ENCODE measurements at regions not wholly inside any gene's neighbourhood (a gene's known extent, or its start where the extent isn't known, plus 50 kb on each side); places are given as distances from the start of the nearest gene placed in this dataset.

DNA sequence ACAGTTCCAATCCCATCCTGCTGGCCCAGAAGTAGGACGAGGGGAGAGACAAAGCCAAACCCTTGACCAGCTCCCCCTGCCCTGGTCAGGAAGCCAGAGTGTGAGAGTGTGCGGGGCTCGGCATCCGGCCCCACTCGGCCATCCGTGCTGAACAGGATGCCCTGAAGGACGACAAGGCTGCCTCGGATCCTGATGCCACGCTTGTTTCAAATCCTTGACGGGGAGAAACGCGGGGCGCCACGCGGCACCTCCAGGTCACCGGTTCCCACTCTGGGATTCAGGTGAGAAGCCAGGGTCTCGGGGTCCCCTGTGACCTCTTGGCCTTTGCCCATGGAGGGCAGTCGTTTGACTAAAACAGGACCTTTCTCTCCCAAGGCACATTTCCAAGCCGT lies 167.8 kb downstream of the BRD1 start:
- TF ChIP-seq, protein P1, sequence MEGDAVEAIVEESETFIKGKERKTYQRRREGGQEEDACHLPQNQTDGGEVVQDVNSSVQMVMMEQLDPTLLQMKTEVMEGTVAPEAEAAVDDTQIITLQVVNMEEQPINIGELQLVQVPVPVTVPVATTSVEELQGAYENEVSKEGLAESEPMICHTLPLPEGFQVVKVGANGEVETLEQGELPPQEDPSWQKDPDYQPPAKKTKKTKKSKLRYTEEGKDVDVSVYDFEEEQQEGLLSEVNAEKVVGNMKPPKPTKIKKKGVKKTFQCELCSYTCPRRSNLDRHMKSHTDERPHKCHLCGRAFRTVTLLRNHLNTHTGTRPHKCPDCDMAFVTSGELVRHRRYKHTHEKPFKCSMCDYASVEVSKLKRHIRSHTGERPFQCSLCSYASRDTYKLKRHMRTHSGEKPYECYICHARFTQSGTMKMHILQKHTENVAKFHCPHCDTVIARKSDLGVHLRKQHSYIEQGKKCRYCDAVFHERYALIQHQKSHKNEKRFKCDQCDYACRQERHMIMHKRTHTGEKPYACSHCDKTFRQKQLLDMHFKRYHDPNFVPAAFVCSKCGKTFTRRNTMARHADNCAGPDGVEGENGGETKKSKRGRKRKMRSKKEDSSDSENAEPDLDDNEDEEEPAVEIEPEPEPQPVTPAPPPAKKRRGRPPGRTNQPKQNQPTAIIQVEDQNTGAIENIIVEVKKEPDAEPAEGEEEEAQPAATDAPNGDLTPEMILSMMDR (IDR thresholded peaks at IDR 0.05): no peak
- TF ChIP-seq POLR2AphosphoS5 (IDR thresholded peaks at IDR 0.05) (no peak), POLR2A (IDR thresholded peaks at IDR 0.05) (no peak), EP300 (IDR thresholded peaks at IDR 0.05) (no peak)
